ENCODE measurements at regions not wholly inside any gene's neighbourhood (a gene's known extent, or its start where the extent isn't known, plus 50 kb on each side); places are given as distances from the start of the nearest gene placed in this dataset.
"Not testable (repeated sequence)": the region's sequence is repeated elsewhere in the genome, so short reads cannot be mapped to it uniquely, and the experiment has no call there.

DNA sequence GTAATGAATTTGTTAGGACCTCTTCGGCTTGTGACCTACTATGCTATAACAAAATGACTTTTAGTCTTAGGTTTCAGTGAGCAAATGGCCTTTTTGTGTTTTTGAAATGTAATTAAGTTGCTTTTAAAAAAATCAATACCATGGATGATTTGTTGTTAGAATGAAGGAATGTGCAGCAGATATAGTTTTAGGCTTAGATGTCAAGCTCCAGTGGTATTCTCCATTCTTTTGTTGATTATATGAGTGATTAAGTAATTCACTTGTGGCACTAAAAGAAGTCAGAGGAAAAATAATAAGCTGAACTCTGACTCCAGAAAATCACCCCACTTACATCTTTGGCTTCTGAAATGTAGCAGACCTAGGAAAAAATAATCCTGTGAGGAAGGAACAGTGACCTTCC lies 474.1 kb upstream of the MIS18BP1 start:
- H3K4me3 ChIP-seq (ENCODE audit: low read depth, low read length) = no peak overlapping the region

GRCh38 chr14:45721472-45721871 lies 468.5 kb upstream of the MIS18BP1 start:
- no peak overlapping the region for H3K4me3 ChIP-seq (ENCODE audit: low read depth, low read length)

DNA sequence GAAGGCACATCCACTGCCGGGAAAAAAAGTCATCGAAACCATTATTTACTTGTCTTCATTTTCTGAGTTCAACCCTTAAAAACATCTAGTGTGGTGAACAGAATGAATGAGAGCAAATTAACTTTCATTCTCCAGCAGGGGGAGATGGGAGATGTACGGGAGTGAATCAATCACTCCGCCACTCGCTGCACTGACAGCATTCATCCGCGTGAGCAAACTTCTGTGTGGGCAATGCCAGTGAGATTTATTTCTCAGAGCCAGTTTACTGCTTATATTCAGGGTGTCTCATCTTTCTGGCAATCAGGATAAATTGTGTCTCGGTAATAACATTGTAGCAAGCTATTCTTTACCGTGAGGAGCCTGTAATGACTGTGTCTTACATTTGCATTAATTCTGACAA lies 463.6 kb upstream of the MIS18BP1 start:
- H3K4me3 ChIP-seq (ENCODE audit: low read depth, low read length) = no peak overlapping the region

DNA sequence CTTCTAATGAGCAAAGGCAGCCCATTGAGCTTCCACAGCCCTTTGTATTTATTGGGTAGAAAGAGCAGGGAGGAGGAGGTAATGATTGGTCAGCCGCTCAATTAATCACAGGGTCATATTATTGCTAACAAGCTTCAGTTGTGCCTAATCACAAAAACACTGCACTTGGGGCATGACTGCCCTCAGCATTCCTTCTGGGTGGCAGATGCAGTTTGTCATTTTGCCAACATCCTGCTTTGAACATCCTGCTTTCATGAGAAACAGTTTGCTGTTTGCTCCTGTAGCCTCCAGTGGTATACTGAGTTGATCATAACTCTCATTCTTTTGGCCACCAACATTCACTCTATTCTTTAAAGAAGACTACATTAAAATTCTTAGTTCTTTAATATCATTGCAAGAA lies 462.9 kb upstream of the MIS18BP1 start:
- no peak overlapping the region for H3K4me3 ChIP-seq (ENCODE audit: low read depth, low read length)

GRCh38 chr14:45709541-45709940 lies 456.5 kb upstream of the MIS18BP1 start:
- no peak overlapping the region for H3K4me3 ChIP-seq (ENCODE audit: low read depth, low read length)

DNA sequence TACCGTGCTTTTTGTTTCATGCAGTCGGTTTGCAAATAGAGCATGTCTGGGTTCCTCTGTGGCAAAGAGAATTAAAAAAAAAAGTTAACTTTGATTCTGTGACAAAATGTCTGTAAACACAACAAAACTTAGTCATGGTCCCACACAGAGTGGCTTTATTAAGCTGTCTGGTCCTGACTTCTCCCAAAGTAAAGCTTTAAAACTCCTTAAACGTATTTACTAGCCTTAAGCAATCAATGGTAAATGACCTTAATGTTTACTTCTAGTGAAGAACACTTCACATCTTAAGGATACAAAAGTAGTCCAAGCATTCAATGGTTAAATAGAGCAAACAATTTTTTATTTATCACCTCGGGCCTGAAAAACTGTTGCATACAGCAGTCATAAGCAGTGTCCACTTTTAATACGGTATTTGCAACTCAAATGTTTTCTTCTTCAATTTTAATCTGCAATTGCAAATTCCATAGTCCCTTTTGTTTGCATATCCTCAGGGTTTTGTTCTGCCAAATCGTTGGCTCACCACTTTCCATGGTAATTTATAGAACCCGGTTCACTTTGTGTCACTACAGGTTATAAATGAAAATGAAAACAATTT lies 453.0 kb upstream of the MIS18BP1 start:
- H3K4me3 ChIP-seq (ENCODE audit: low read depth, low read length) = no peak overlapping the region

DNA sequence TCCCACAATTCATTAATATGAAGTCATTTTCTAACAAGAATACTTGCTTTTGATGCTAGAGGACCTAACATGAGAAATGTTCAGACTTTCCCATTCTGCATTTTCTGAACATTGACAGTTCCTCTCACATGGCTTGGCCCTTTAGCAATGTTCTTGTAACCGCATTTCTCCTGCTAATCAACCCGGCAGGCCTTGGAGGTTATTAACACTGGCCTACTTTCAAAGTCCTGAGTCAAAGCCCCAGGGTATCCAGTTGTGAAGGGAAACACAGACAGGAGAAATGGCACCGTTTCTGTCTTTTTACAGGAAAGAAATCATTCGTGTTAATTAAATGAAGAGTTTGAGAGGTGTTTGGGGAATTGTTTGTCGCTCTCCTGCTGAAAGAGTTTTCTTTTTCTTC lies 446.5 kb upstream of the MIS18BP1 start:
- H3K4me3 ChIP-seq (ENCODE audit: low read depth, low read length) = no peak overlapping the region

DNA sequence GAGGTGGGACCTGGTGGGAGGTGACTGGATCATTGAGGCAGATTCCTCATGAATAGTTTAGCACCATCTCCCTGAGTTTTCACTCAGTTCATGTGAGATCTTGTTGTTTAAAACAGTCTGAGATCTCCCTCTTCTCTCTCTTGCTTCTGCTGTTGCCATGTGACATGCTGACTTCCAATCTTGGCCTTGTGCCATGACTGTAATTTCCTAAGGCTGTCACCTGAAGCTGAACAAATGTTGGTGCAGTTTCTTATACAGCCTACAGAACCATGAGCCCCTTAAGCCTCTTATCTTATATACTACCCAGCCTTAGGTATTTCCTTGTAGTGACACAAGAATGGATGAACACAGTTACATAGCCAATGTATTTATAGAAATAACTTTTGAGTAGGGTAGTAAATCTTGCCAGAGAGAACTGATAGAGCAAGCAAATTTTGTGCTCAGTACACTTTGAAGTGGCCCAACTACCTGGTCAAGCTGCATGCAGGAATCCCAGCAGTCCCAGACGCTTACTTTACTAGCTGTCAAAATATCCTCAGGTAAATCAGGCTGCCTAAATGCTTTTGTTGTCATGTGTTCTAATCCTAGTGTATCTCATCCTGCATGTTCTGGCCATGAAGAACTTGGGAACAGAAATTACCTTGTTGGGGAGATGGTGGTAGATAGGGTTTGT lies 445.6 kb upstream of the MIS18BP1 start:
- no peak overlapping the region for H3K4me3 ChIP-seq (ENCODE audit: low read depth, low read length)

DNA sequence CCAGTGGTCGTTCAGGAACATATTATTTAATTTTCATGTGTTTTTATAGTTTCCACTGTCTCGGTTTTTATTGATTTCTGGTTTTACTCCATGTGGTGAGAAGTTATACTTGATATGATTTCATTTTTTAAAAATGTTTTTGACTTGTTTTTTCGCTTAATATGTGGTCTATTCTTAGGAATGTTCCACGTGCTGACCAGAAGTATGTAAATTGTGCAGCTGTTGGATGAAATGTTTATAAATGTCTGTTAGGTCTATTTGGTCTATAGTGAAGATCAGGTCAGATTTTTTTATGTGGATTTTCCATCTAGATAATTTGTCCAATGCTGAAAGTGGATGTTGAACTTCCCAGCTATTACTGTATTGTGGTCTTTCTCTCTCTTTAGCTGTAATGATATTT lies 433.8 kb upstream of the MIS18BP1 start:
- no peak overlapping the region for H3K4me3 ChIP-seq (ENCODE audit: low read depth, low read length)

DNA sequence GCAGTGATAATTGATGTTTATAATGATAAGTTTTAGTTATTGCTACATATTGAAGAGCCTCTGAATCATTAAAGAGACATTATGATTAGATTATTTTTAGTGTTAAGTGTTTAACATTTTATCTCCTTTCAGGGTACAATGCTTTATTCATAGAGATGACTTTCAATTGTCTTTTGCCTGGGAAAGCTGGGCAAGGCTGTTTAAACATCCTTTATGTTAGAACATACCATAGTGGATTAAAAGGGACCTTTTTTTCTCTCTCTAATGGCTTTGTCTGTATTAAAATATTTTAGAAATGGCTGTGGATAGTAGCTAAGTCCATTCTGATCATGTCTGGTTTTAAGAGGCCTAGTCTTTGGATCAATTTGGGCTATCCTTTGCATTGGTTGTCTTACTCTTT lies 427.5 kb upstream of the MIS18BP1 start:
- no peak overlapping the region for H3K4me3 ChIP-seq (ENCODE audit: low read depth, low read length)

GRCh38 chr14:45679853-45680252 lies 426.9 kb upstream of the MIS18BP1 start:
- H3K4me3 ChIP-seq (ENCODE audit: low read depth, low read length) = no peak overlapping the region

GRCh38 chr14:45678163-45678562 lies 425.2 kb upstream of the MIS18BP1 start:
- H3K4me3 ChIP-seq (ENCODE audit: low read depth, low read length) = no peak overlapping the region

DNA sequence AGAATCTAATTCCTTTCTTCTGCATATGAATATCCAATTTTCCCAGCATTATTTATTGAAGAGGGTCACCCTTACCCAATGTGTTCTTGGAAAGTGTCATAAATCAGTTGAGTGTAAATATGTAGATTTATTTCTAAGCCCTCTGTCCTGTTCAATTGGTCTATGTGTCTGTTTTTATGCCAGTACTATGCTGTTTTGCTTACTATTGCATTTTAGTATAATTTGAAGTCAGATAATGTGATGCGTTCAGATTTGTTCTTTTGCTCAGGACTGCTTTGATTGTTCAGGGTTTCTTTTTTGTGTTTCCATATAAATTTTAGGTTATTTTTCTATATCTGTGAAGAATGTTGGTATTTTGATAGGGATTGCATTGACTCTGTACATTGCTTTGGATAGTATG lies 420.4 kb upstream of the MIS18BP1 start:
- H3K4me3 ChIP-seq (ENCODE audit: low read depth, low read length) = no peak overlapping the region

DNA sequence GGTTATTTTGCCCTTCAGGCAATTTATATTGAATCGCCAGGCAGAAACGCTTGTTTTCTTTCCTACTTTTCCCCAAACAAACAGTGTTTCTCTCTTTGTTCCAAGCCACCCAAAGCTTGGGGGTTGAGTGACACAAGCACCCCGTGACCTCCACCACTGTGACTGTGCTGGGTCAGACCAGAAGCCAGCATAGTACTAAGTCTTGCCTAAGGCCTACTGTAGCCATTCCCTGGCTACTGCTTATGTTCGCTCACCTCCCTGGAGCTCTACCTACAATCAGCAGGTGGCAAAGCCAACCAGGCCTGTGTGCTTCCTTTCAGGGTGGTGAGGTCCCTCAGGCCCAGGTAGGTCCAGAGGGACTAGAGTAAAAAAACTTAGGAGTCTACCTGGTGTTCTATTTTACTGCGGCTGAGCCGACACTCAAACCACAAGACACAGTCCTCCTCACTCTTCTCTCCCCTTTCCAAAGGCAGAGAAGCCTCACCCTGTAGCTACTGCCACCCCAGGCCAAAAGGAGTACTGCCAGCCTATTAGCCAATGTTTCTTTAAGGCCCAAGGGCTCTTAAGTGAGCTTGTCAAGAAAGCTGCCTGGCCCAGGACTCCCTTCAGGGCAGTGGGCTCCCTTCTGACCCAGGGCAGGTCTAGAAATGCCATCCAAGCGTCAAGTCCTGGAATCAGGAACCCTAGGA lies 411.8 kb upstream of the MIS18BP1 start:
- H3K4me3 ChIP-seq (ENCODE audit: low read depth, low read length) = no peak overlapping the region

DNA sequence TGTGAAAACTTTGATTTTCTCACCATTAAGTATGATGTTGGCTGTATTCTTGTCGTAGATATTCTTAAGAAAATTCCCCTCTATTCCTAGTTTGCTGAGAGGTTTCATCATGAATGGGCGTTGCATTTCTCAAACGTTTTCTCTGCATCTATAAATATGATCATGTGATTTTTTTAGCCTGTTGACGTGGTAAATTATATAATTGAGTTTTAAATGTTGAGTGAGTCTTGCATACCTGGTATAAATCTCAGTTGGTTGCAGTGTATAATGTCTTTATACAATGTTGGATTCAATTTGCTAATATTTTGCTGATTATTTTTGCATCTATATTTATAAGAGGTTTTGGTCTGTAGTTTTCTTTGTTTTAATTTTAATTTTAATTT lies 405.9 kb upstream of the MIS18BP1 start:
- H3K4me3 ChIP-seq (ENCODE audit: low read depth, low read length) = no peak overlapping the region

DNA sequence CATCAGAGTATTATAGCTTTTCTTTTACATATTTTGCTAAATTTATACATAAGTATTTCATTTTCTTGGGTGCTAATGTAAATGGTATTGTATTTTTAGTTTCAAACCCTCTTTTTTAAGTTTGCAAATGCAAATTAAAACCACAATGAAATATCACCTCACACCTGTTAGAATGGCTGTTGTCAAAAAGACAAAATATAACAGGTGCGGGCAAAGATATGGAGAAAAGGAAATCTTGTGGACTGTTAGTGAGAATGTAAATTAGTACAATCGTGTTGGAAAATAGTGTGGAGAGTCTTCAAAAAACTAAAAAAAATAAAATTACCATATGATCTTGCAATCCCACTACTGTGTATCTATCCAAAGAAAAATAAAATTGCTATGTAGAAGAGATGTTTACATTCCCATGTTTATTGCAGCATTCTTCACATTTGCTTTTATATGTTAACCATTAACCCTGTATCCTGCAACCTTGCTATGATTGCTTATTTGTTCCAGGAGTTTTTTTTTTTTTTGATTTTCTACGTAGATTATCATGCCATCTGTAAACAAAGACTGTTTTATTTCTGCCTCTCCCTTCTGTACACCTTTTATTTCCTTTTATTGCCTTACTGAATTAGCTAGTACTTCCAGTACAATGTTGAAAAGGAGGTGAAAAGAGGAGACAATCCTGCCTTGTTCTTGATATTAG lies 405.4 kb upstream of the MIS18BP1 start:
- no peak overlapping the region for H3K4me3 ChIP-seq (ENCODE audit: low read depth, low read length)

GRCh38 chr14:45651890-45652289 lies 398.9 kb upstream of the MIS18BP1 start:
- no peak overlapping the region for H3K4me3 ChIP-seq (ENCODE audit: low read depth, low read length)

- no peak overlapping the region for H3K4me3 ChIP-seq (ENCODE audit: low read depth, low read length)
Measured at GRCh38 chr14:45650754-45651153, 397.8 kb upstream of the MIS18BP1 start.

GRCh38 chr14:45649051-45649450 lies 396.0 kb upstream of the MIS18BP1 start:
- no peak overlapping the region for H3K4me3 ChIP-seq (ENCODE audit: low read depth, low read length)

DNA sequence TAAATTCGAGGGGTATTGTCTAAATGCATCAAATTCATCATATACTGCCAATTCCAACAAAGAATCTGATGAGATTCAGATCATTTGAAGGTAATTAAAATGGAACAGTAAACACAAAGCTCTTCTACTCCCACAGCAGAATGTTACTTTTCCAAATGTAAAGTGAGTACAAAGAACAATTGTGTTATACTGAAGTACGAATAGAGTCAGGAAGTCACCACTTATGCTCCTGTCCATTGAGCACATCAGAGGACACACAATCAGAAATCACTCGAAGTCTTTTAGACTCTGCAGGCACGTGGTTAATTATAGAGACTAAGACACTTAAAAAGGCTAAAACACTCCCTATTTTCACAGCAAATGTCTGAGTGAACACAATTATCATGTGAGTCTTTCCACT lies 388.5 kb upstream of the MIS18BP1 start:
- H3K4me3 ChIP-seq (ENCODE audit: low read depth, low read length) = no peak overlapping the region

GRCh38 chr14:45634651-45635441 lies 381.8 kb upstream of the MIS18BP1 start:
- H3K4me3 ChIP-seq (ENCODE audit: low read depth, low read length) = not testable (repeated sequence)
